ENCODE measurements at regions not wholly inside any gene's neighbourhood (a gene's known extent, or its start where the extent isn't known, plus 50 kb on each side); places are given as distances from the start of the nearest gene placed in this dataset.

DNA sequence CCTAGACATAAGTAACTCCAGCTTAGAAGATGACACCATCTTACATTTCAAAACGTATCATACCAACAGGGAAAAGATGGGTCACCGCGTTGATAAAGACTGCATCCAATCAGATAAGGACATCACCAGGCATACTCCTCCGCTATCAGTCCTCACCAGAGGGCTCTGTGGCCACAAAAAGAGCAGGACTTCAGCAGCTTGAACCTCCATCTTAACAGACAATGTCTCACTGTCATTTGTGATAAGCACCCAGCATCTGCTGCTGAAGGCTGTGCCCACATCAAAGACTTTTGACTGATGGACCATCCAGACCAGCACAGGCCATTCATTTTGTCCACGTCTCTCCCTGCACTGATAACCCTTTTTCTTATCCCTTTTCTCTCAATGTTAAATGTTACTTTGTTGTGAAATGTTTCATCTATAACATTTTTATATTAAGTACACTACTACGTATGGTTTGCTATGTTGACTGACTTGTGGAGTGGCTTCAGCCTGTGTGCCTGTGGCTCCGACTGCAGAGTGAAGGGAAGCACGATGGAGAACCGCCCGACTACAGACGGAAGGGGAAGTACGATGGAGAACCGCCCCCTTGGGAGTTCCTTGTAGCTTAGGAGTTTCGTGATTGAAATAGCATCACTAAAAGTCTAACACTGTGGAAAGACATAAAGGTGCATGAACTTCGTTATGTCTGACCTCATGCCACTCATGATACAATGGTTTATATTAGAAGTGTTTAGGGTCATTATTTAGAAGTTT lies 595.4 kb upstream of the AGA start:
- no peak for DNase-seq (ENCODE audit: low read depth)

DNA sequence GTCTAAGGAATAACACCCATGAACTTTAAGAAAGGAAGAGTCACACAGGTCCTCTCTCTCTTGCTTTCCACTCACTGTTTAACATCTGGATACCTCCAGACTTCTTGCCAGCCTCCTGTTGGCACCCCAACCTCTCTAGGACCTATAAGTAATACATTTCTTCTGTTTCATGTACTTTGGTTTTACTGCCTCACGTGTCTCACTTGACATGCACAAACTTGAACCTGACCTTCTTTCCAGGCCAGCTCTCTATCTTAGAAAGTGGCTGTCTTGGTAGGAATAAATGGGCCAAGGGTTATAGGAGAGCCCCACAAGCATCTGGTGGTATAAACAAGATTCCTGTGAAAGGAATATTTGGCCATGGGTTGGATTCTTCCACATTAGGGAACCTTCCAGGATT lies 614.8 kb upstream of the AGA start:
- DNase-seq (ENCODE audit: low read depth), result no peak

DNA sequence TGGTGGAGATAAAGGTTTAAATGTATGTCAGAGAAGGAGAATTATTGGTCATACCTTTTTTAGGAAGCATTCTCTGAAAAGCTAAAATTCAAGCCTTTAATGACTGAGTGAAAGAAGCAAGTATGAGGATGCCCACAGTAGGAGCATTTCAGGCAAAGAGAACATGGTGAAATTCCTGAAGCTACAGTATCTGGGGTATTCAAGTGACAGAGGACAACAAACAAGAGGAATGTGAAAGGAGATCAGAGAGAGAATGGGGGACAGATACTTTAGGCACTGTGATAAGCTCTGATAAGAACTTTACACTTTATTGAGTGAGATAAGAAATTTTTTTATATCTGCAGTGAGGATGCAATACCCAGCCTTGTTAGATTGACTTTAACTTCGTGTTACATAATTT lies 621.3 kb upstream of the AGA start:
- DNase-seq (ENCODE audit: low read depth), result no peak

DNA sequence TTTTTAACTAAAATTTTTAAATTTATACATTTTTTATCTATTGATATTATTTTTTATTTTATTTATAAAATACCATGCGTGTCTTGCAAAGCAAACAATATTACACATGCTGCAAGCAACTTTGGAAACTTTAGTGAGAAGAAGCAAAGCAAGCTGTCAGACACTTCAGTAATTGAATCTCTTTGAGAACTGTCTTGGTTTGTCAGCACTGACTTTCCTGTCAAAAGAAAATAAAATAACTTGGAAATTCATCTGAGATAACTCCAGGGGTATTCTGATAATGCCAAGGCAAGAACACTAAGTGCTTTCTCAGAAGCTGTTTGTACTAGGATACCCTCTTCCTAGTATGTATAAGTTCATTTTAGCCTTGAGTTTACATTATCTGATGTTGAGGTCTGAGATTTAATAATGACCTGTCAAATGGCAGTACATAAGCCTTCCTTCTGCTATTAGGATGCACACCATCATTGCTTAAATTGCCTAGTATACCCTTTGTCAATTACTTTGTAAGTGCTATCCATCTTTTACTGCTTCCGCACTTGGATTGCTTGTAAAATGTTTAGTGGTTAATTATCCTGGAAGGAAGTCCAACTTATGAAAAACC lies 624.2 kb upstream of the AGA start:
- DNase-seq (ENCODE audit: low read depth), result no peak

DNA sequence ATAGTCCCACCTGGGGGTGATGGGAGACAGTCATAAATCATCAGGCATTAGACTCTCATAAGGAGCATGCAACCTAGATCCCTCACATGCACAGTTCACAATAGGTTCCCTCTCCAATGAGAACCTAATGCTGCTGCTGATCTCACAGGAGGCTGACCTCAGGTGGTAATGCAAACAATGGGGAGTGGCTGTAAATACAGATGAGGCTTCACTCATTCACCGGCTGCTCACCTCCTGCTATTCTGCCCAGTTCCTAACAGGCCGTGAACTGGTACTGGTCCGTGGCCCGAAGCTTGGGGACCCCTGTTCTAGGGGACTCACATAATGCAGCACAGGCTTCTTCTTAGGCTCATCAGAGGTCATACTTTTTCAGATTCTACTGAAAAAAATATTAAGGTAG lies 625.9 kb upstream of the AGA start:
- DNase-seq (ENCODE audit: low read depth), result no peak

DNA sequence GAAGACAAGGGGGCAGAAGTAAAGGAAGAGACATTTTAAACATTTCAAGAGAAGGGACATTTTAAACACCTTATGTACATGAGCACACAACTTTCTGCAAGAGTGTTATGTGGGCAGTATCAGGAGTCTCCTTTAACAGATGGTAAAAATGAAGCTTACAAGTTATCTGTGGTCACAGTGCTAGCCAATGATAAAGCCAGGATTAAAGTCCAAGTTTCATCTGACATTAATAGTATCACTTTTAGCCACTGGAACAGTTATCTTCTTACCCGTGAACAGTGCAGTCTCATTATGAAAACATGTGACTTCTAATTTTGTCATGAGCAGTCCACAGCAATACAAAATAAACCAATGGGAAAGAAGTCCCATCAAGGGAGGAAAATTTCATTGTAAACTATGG lies 627.9 kb upstream of the AGA start:
- no peak for DNase-seq (ENCODE audit: low read depth)

DNA sequence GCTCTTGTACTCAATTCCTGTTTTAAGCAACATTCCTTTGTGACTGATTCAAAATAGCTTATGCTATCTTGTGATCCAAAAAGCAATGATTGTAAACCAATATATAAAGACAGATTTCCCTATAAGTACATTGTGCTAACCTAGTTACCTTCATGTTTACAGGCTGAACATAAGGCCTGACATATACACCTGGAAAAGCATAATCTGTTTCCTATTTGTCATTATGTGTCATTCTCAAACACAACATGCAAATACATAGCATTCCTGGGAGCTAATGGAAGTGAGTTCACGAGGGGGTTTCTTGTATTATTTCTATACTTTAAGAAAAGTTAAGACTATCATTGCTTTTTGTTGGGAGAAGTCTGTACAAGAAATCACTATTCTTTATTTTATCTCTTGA lies 638.1 kb upstream of the AGA start:
- DNase-seq (ENCODE audit: low read depth), result no peak

DNA sequence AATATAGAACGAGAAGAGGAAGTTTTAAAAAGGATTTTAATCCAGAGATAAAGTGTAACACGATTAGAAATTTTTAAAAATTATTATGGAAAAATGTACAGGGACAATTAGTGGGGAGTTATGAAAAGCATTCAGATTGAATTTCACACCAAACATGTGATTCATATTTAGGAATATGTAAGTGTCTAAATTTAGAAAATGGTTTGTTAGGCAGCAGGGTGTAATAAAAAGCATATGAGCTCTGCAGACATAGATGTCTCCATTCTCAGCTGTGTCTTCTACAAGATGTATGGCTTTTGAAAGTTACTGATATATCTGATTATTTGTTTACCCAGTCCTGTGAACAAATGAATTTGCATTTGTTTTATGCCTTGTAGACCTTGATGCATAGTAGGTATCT lies 638.9 kb upstream of the AGA start:
- no peak for DNase-seq (ENCODE audit: low read depth)

DNA sequence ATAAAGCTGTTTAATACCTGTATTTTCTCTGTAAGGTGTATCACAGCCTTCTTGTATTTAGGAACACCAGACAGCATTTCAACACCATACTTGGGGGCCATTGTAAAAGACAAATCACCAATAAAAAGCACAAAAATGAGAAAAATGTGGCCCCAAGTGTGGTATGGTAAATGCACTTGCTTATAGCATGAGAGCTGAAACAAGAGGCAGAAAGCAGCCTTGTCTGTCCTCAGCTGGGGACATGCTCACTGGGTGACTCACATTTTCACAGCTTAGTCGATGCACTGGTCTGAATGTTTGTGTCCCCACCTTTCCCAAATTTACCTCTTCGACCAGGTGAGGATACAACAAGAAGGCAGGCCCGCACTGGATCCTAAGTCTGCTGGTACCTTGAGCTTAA lies 639.7 kb upstream of the AGA start:
- no peak for DNase-seq (ENCODE audit: low read depth)

DNA sequence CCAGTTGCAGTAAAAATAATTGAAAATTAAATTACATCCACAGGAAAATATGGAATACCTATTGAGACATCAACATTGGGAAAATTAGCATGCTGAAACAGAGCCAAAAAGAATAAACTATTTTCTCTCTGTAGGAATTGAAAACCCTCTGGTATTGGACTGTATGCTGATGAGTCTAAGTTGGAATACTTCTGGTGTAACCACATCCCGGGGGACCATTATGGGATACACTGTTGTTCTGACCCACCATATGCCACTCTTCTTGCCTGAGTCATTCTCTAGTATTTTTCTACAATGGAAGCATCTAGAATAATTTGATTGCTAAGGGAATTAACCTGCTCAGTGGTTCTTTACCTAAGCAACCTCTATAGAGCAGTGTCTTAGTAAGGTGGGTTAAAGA lies 640.7 kb upstream of the AGA start:
- no peak for DNase-seq (ENCODE audit: low read depth)

DNA sequence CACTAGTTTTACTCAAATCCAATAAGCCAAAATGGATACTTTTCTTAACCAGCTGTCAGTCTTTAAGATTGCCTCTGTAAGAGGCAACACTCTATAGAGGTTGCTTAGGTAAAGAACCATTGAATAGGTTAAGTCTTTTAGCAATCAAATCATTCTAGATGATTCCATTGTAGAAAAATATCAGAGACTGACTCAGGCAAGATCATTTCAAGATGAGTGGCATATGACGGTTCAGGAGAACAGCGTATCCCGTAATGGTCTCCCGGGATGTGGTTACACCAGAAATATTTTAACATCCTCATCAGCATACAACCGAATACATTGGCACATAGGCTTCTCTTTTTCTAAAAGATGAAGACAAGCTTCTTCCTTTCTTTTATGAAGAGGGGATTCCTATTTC lies 641.7 kb upstream of the AGA start:
- no peak for DNase-seq (ENCODE audit: low read depth)

DNA sequence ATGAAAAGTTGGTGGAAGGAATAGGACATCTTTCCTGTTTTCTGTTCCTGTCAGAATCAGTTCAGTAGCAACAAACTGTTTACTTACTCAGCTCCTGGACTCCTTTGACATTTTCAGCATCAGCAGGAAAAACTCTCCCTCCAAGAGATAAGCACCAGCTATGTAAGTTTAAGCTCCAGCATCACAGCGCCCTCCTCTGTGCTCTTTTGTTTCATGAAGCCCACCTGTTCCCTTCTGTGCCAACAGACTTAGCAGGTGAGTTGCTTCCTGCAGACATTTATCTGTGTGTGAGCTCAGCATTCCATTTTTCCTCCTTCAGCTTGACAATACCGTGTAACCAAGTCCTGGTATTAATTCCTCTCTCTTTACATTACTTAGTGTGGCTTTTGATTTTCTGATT lies 644.1 kb upstream of the AGA start:
- DNase-seq (ENCODE audit: low read depth), result no peak

DNA sequence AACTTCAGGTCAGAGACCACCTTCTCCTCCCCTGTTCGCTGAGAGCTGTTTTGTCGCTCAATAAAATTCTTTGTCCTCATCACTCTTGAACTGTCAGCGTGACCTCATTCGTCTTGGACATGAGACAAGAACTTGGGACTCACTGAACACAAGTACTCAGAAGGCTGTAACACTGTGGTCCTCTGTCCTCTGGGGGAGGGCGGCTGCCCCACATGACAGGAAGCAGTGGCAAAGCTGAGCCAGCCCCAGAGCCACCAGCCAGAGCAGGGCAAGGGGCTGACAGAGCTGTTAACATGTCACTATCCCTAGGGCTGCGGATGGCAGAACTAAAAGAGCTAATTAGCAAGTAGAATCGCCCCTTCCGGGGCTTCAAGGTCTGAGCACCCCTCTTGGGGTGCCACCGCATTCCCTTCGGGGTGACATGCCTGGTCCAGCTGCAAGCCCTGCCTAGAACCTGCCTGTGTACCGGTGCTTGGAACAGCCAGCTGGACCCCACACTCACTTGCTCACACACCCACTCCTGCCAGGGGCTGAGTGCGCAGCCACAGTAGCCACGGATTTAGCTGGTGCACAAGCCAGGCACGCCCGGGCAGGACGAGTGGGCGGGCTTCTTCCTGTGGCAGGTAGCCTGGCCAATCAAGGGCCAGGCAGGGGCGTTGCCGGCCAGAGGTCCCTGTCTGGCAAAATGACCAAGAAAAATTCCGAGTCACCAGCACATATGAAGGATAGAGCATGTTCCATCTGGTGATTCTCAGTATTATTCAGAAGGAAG lies 648.6 kb upstream of the AGA start:
- DNase-seq (ENCODE audit: low read depth), result no peak

DNA sequence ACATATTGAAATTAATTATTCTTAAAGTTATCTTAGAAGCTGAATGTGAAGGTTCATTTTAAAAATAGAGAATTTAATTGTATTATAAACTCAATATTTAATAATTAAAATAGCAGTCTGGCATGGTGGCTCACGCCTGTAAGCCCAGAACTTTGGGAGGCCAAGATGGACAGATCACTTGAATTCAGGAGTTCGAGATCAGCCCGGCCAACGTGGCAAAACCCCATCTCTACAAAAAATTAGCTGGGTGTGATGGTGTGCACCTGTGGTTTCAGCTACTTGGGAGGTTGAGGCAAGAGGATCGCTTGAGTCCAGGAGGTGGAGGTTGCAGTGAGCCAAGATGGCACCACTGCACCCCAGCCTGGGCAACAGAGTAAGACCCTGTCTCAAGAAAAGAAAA lies 659.9 kb upstream of the AGA start:
- DNase-seq (ENCODE audit: low read depth), result no peak

DNA sequence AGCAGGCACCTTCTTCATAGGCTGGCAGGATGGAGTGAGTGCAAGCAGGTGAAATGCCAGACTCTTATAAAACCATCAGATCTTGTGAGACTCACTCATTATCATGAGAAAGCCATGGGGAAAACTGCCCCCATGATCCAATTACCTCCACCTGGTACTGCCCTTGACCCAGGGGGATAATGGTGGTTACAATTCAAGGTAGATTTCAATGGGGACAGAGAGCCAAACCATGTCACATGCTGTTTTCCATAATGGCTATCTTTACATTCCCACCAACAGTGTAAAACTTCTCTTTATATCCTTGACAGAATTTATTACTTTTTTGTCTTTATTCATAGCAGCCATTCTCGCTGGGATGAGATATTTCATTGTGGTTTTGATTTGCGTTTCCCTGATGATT lies 663.0 kb upstream of the AGA start:
- DNase-seq (ENCODE audit: low read depth), result no peak

DNA sequence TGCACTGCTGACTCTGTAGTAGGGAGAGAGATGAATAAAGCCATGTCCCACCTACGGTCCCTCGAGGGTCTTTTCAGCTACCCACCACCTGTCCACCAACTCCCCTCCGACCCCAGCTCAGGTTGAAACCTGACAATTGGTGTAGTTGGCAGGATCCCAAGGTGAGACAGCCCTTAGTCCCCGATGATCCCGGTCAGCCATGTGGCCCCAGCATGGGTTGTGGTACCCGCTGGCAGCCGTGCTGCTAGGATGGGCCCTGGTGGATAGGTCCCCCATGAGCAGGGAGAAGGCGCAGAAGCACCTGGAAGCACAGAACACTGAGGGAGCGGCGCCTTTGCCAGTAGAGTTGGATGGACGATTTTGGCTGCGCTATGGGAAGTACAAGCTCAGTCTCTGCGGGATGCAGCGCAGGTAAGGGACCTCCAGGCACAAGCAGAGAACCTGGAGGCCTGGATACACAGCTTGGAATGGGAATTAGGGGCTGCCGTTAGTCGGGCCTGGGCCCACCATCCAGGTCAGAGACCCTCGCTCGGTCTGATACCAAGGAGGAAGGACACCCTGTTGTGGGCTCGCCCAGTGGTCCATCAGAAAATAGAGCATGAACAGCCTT lies 694.6 kb upstream of the AGA start:
- DNase-seq (ENCODE audit: low read depth), result no peak

DNA sequence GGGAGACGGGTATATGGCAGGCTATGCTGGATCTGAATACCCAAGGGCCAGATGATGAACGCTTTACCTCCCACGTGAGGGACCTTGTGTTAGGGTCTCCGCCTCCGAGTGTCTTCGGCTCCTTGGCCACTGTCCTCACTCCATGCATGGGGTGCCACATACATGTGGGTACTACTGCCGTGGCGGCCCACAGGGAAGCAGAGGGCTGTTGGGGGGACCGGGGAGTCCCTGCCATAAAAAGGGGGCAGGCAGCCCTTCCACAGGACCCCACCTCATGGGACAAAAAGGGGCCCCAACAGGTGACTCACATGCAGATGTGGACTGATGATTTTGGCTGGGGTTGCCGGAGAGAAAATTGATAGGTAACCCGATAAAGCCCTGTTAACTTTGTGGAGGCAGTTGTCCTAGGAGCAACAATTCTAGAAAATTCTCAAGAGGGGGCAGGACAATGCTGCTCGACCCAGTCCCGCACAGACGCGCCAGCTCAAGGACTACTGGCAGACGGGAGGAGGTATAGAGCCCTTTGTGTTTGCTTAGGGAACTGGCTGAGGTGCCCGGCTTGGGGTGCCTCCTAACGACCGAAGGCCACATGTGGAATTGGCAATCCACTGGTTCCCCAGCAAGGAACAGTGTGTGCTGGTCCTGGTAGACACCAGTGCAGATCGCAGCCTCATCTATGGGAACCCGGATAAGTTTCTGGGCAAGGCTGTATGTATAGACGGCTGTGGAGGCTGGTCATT lies 695.7 kb upstream of the AGA start:
- DNase-seq (ENCODE audit: low read depth), result no peak

DNA sequence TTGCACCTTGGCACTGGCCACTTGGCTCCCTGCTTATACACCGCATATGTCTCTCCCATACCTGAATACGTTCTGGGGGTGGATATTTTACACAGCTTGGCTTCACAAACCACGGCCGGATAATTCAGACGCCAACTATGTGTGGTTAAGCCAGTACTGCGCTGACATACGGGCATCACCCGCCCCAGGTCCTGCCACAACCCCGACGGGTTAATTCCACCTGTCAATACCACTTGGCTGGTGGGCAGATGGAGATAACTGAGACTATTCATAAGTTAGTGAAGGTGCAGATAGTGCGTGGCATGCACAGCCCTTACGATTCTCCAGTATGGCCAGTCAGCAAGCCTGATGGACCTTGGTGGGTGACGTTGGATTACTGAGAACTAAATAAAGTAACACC lies 696.3 kb upstream of the AGA start:
- no peak for DNase-seq (ENCODE audit: low read depth)

DNA sequence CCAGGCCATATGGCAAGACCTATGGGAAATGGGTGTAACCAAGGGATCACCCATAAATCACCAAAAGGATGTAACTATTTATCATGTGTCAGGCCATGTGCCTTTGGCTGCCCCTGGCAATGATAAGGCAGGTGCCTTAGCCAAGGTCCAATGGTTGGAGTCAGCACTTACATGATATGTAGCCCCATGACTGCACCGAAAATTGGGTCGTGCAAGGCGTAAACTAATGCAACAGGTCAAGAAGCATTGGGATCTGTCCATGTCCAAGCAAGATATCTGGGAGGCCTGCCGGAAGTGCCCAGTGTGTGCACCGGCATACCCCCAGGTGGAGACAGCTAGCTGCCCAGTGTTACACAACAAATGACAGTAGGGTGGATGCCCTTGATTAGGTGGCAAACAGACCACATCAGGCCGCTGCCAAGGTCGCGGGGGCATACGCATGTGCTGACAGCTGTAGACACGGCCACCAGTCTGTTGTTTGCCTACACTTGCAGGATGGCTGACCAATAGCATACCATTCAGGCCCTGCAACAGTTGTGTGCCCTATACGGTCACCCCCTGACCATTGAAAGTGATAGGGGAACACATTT lies 698.2 kb upstream of the AGA start:
- no peak for DNase-seq (ENCODE audit: low read depth)

DNA sequence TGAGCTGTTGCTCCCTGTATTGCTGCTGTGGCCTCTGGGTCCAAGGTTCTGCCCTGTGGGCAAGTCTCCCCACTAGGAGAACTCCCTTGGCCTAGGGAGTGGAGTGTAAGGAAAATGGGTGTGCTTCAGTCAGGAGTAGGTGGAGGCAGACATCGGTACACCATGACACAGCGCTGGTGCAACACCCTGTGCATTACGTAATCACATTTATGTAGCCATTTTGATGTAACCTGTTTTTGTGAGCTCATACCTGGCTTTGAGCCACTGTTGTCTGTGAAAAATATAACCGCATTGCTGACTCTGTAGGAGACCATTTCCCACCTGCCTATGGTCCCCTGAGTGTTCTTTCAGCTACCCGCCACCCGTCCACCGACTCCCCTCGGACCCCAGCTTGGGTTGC lies 700.5 kb upstream of the AGA start:
- DNase-seq (ENCODE audit: low read depth), result no peak

DNA sequence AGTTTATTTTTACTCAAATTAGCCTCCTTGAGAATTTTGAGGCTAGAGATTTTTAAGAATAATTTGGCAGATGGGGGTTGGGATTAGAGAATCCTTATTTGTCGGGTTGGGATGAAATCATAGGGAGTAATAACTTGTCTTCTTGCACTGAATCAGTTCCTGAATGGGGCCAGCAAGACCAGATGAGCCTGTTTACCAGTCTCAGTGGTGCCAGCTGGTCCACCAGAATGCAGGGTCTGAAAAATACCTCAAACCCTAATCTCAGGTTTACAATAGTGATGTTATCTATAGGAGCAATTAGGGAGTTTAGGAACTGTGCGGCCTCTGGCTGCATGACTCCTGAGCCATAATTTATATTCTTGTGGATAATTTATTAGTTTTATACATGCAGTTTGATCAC lies 705.9 kb upstream of the AGA start:
- DNase-seq (ENCODE audit: low read depth), result no peak
